HEK293 (cell line): ENCODE measurements at regions not wholly inside any gene's neighbourhood (a gene's known extent, or its start where the extent isn't known, plus 50 kb on each side); places are given as distances from the start of the nearest gene placed in this dataset.

ENCODE experiments used
- ATF2 ChIP-seq: fragments of 450-650 bp; formaldehyde crosslinking; IDR thresholded peaks from 2 replicates; pipeline ENCODE4 v1.5.1; 2016; ENCODE audit warnings: missing biosample characterization, missing genetic modification characterization, low read depth
- CTCF ChIP-seq: fragments of 450-650 bp; formaldehyde crosslinking; IDR thresholded peaks from 2 replicates; pipeline ENCODE4 v1.5.1; 2016; ENCODE audit warnings: missing biosample characterization, missing genetic modification characterization
- KLF16 ChIP-seq: fragments of 450-650 bp; formaldehyde crosslinking; IDR thresholded peaks from 2 replicates; pipeline ENCODE4 v1.5.1; 2017; ENCODE audit warnings: missing biosample characterization, missing genetic modification characterization
- PBX3 ChIP-seq: sonication (generic); formaldehyde crosslinking; IDR thresholded peaks from 2 replicates; pipeline ENCODE4 v1.8.1; 2022; ENCODE audit warnings: mild to moderate bottlenecking, moderate library complexity, missing genetic modification reagents
- YY1 ChIP-seq: fragments of 450-650 bp; formaldehyde crosslinking; IDR thresholded peaks from 2 replicates; pipeline ENCODE4 v1.5.1; 2018; ENCODE audit warnings: missing biosample characterization, missing genetic modification characterization
- ZBTB17 ChIP-seq: fragments of 450-650 bp; formaldehyde crosslinking; IDR thresholded peaks from 2 replicates; pipeline ENCODE4 v1.5.1; 2016; ENCODE audit warnings: missing biosample characterization, missing genetic modification characterization
- ZNF114 ChIP-seq: fragments of 450-650 bp; formaldehyde crosslinking; IDR thresholded peaks from 2 replicates; pipeline ENCODE4 v1.5.0; 2017; ENCODE audit warnings: missing biosample characterization, missing genetic modification characterization
- ZNF132 ChIP-seq: fragments of 450-650 bp; formaldehyde crosslinking; IDR thresholded peaks from 2 replicates; pipeline ENCODE4 v1.5.1; 2017; ENCODE audit warnings: missing biosample characterization, missing genetic modification characterization, borderline replicate concordance
- ZNF280D ChIP-seq: fragments of 450-650 bp; formaldehyde crosslinking; IDR thresholded peaks from 2 replicates; pipeline ENCODE4 v1.5.1; 2016; ENCODE audit warnings: missing biosample characterization, missing genetic modification characterization
- ZNF521 ChIP-seq: fragments of 450-650 bp; formaldehyde crosslinking; IDR thresholded peaks from 2 replicates; pipeline ENCODE4 v1.5.1; 2017; ENCODE audit warnings: missing biosample characterization, mild to moderate bottlenecking, missing genetic modification characterization
- ZNF549 ChIP-seq: fragments of 450-650 bp; IDR thresholded peaks from 2 replicates; pipeline ENCODE4 v1.5.1; 2018; ENCODE audit warnings: missing biosample characterization, missing genetic modification characterization, mild to moderate bottlenecking, inconsistent platforms, moderate library complexity

- TF ChIP-seq PBX3 (CRISPR knock-in tag) = no peak
- no peak for TF ChIP-seq YY1 (tag by site-specific recombination)
- no peak for TF ChIP-seq ZNF114 (tag by site-specific recombination)
- TF ChIP-seq CTCF (tag by site-specific recombination) = no peak
- TF ChIP-seq ZNF521 (tag by site-specific recombination) = peak; percentile 49; the same call in 1 of the 2 replicates
- TF ChIP-seq ZNF549 = no peak
- no peak for TF ChIP-seq ATF2
- no peak for TF ChIP-seq ZNF132 (tag by site-specific recombination)
- no peak for TF ChIP-seq KLF16 (tag by site-specific recombination)
- TF ChIP-seq ZNF280D = no peak
- TF ChIP-seq ZBTB17 (tag by site-specific recombination) = no peak
These were observed 76.6 kb upstream of the ACTRT2 start for GRCh38 chr1:2944705-2945104.
